ENCODE measurements at regions not wholly inside any gene's neighbourhood (a gene's known extent, or its start where the extent isn't known, plus 50 kb on each side); places are given as distances from the start of the nearest gene placed in this dataset.
"Not testable (repeated sequence)": the region's sequence is repeated elsewhere in the genome, so short reads cannot be mapped to it uniquely, and the experiment has no call there.

DNA sequence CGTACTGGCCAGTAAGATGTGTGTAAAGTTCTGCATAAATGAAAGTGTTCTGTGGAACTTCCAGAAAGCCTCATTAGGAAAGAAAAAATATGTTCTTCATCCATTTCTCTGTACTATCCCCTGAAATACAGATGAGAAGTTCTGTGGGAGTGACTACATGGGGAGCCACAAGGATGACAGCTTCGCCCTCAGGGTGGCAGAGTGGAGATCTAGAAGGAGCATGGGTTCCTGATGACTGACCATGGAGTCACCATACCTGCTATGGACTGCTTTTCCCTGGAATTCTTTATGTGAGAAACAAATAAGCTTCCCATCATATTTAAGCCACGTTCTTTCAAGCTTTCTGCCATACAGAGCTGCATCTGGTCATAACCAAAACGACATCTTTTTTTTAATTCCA is 113.9 kb upstream of the RGS1 start:
- no peak for DNase-seq

DNA sequence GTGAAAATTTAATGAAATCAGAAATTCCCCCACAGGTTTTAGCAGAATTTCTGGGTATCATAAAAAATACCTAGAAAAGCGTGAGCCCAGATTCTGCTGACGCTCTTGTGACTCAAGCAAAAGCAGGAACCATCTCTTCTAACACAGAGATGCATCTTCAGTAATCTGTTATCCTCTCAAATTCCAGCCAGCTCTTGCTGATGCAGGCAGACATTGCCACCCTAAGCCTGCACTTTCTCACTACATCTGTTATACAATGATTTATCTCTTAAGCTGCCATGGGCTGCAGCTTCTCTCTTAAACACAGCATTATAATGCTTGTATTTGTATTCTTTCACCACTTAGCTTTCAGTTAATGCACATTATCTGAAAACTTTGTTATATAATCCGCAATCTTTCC is 113.0 kb upstream of the RGS1 start:
- Histone ChIP-seq H3K4me1 (no peaks in the 10 kb centered on the region), H3K27ac (no peak overlapping the region), H3K4me3 (no peak overlapping the region), H3K27me3 (no peaks in the 10 kb centered on the region), H3K36me3 (no peaks in the 10 kb centered on the region), H3K9me3 (no peaks in the 10 kb centered on the region)
- no peak for DNase-seq
- ATAC-seq (ENCODE audit: low FRiP score in 2 of 2): no peak
- WGBS, 2 donors: 87 to 90% methylated on average over 3 of the region's 3 CpGs
- TF ChIP-seq POLR2AphosphoS5 (IDR thresholded peaks at IDR 0.05): no peak
- TF ChIP-seq POLR2A (IDR thresholded peaks at IDR 0.05): no peak
- TF ChIP-seq EP300 (IDR thresholded peaks at IDR 0.05): no peak
- TF ChIP-seq, protein P1, sequence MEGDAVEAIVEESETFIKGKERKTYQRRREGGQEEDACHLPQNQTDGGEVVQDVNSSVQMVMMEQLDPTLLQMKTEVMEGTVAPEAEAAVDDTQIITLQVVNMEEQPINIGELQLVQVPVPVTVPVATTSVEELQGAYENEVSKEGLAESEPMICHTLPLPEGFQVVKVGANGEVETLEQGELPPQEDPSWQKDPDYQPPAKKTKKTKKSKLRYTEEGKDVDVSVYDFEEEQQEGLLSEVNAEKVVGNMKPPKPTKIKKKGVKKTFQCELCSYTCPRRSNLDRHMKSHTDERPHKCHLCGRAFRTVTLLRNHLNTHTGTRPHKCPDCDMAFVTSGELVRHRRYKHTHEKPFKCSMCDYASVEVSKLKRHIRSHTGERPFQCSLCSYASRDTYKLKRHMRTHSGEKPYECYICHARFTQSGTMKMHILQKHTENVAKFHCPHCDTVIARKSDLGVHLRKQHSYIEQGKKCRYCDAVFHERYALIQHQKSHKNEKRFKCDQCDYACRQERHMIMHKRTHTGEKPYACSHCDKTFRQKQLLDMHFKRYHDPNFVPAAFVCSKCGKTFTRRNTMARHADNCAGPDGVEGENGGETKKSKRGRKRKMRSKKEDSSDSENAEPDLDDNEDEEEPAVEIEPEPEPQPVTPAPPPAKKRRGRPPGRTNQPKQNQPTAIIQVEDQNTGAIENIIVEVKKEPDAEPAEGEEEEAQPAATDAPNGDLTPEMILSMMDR (IDR thresholded peaks at IDR 0.05): no peak

More for the DNA sequence above, 113.9 kb upstream of the RGS1 start:
- no peak overlapping the region for H3K4me3 ChIP-seq
- no peaks in the 10 kb centered on the region for H3K36me3 ChIP-seq
- no peaks in the 10 kb centered on the region for H3K4me1 ChIP-seq
- H3K27ac ChIP-seq: no peak overlapping the region
- ATAC-seq (ENCODE audit: low FRiP score in 2 of 2): no peak
- TF ChIP-seq, protein P1 (IDR thresholded peaks at IDR 0.05): no peak
- TF ChIP-seq POLR2AphosphoS5 (IDR thresholded peaks at IDR 0.05) (no peak), POLR2A (IDR thresholded peaks at IDR 0.05) (no peak), EP300 (IDR thresholded peaks at IDR 0.05) (no peak)
- H3K9me3 ChIP-seq: no peaks in the 10 kb centered on the region
- H3K27me3 ChIP-seq: no peaks in the 10 kb centered on the region
- WGBS, 2 donors: 82 to 90% methylated on average over 4 of the region's 4 CpGs

DNA sequence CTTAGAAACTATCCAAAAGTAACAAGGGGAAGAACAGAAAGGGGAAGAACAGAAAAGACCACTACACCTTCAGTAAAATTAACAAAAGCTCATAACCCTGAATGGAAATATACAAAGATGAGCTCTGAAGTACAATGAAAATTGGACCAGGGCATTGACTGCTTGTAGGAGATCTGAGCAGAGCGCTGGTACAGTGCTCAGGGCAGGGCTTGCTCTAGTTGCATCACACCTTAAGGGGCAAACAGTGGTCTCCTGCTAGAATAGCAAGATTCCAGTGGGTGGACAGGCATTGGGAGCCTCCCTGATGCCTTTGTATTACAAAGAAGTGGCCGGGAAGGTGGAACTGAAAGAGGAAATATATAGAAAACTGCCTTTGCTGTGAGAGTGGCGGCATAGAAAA is 111.9 kb upstream of the RGS1 start:
- no peaks in the 10 kb centered on the region for H3K36me3 ChIP-seq
- no peak for DNase-seq
- H3K27me3 ChIP-seq: no peaks in the 10 kb centered on the region
- no peaks in the 10 kb centered on the region for H3K4me1 ChIP-seq
- 70 to 75% methylated on average over 3 of the region's 3 CpGs for WGBS, 2 donors
- no peak overlapping the region for H3K27ac ChIP-seq
- H3K4me3 ChIP-seq: no peak overlapping the region
- no peaks in the 10 kb centered on the region for H3K9me3 ChIP-seq
- no peak for ATAC-seq (ENCODE audit: low FRiP score in 2 of 2)
- TF ChIP-seq, protein P1 (IDR thresholded peaks at IDR 0.05): no peak
- TF ChIP-seq EP300 (IDR thresholded peaks at IDR 0.05) (no peak), POLR2AphosphoS5 (IDR thresholded peaks at IDR 0.05) (no peak), POLR2A (IDR thresholded peaks at IDR 0.05) (no peak)

DNA sequence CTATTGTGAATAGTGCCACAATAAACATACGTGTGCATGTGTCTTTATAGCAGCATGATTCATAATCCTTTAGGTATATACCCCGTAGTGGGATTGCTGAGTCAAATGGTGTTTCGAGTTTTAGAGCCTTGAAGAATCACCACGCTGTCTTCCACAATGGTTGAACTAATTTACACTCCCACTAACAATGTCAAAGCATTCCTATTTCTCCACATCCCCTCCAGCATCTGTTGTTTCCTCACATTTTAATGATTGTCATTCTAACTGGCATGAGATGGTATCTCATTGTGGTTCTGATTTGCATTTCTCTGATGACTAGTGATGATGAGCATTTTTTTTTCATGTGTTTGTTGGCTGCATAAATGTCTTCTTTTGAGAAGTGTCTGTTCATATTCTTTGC is 110.4 kb upstream of the RGS1 start:
- H3K27me3 ChIP-seq; H3K9me3 ChIP-seq; H3K27ac ChIP-seq; H3K4me1 ChIP-seq; DNase-seq; ATAC-seq (ENCODE audit: low FRiP score in 2 of 2); H3K4me3 ChIP-seq; H3K36me3 ChIP-seq: not testable (repeated sequence)
- 72 to 83% methylated on average over 4 of the region's 4 CpGs for WGBS, 2 donors

DNA sequence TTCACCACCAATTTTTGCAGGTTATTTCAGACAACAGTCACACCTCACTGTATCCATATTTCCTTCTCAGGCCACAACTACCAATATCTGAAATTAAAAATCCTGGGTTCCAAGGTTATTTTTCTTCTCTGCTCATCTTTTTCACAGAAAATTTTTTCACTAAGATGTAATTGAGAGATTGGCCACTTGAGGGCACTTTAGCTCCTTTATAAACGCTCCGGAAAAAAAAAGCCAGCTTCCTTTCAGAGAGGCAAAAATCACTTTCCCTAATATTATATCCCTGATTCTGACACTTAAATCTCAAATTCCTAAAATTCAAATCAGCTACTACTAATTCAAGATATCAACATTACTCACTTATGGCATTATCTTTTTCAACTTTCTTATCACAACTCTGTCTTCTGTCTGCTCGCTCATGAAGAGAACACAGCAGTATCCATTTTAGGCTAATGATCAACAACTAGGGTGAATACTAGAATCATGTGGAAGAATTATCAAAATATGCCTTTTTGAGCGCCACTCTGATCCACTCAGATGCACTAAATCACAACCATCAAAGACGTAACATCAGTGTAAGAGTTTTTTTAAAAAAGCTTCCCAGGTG is 101.4 kb upstream of the RGS1 start:
- H3K4me1 ChIP-seq: no peaks in the 10 kb centered on the region
- no peak overlapping the region for H3K4me3 ChIP-seq
- H3K27me3 ChIP-seq: no peaks in the 10 kb centered on the region
- TF ChIP-seq, protein P1 (IDR thresholded peaks at IDR 0.05): peak in 5 of 6 experiments; percentile 36 to 62 (median 54)
- no peak for TF ChIP-seq EP300 (IDR thresholded peaks at IDR 0.05)
- H3K27ac ChIP-seq: no peak overlapping the region
- no peaks in the 10 kb centered on the region for H3K36me3 ChIP-seq
- DNase-seq (no peak), ATAC-seq (ENCODE audit: low FRiP score in 2 of 2) (peak in 1 of 2 donors; percentile 45)
- WGBS, 2 donors: 41 to 47% methylated on average over 5 of the region's 5 CpGs
- H3K9me3 ChIP-seq: no peaks in the 10 kb centered on the region

Data from upper lobe of left lung (tissue), 6 donors.